Kidney epithelial cell (primary cell): ENCODE measurements at regions not wholly inside any gene's neighbourhood (a gene's known extent, or its start where the extent isn't known, plus 50 kb on each side); places are given as distances from the start of the nearest gene placed in this dataset.
"Not testable (repeated sequence)": the region's sequence is repeated elsewhere in the genome, so short reads cannot be mapped to it uniquely, and the experiment has no call there.

ENCODE experiments used
- DNase-seq: peaks from one replicate; pipeline ENCODE4 v3.0.0-alpha.2; 2010; ENCODE audit warnings: low read depth
- H3K27me3 ChIP-seq: 2 replicates; pipeline ENCODE4 v1.6.0; 2011; ENCODE audit warnings: low read length; ENCODE audit not compliant: control insufficient read depth, insufficient read depth
- H3K36me3 ChIP-seq: 2 replicates; pipeline ENCODE4 v1.5.1; 2011; ENCODE audit warnings: low read length; ENCODE audit not compliant: control insufficient read depth, insufficient read depth
- H3K4me3 ChIP-seq: 2 replicates; pipeline ENCODE4 v1.5.1; 2011; ENCODE audit warnings: low read depth, mild to moderate bottlenecking, control low read depth, low read length
- TF ChIP-seq, protein P1 (sequence below): IDR thresholded peaks from 2 replicates; pipeline ENCODE4 v1.5.1; 2011; ENCODE audit warnings: mild to moderate bottlenecking, moderate library complexity, low read length, control low read depth, inconsistent platforms; ENCODE audit not compliant: insufficient read depth, poor library complexity, severe bottlenecking

DNA sequence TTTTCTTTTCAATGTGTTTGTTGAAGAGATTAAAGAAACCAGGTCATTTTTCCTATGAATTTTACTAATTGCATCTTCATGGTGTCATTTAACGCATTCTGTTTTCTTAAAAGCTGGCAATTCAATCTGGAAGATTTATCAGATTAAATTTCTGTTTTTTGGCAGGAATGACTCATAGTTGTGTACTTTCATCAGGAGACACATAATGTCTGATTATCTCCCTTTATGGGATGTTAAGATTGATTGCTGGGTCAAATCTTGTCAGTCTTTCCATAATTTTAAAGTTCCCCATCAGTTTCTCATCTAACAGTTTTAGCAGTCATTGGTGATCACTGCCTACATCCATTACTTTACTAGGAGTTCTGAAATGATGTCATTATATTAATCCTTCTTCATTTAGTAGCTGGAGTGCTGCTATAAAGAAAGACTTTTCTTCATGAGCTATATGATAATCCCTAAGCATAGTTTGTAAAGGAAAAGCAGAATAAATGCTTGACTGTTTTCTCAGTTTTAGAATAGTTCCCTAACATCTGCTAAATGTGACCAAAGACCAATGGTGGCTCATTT lies 72.8 kb upstream of the MAP10 start:
- TF ChIP-seq, protein P1, sequence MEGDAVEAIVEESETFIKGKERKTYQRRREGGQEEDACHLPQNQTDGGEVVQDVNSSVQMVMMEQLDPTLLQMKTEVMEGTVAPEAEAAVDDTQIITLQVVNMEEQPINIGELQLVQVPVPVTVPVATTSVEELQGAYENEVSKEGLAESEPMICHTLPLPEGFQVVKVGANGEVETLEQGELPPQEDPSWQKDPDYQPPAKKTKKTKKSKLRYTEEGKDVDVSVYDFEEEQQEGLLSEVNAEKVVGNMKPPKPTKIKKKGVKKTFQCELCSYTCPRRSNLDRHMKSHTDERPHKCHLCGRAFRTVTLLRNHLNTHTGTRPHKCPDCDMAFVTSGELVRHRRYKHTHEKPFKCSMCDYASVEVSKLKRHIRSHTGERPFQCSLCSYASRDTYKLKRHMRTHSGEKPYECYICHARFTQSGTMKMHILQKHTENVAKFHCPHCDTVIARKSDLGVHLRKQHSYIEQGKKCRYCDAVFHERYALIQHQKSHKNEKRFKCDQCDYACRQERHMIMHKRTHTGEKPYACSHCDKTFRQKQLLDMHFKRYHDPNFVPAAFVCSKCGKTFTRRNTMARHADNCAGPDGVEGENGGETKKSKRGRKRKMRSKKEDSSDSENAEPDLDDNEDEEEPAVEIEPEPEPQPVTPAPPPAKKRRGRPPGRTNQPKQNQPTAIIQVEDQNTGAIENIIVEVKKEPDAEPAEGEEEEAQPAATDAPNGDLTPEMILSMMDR: no peak
- DNase-seq: no peak
- H3K27me3 ChIP-seq: no peaks in the 10 kb centered on the region

DNA sequence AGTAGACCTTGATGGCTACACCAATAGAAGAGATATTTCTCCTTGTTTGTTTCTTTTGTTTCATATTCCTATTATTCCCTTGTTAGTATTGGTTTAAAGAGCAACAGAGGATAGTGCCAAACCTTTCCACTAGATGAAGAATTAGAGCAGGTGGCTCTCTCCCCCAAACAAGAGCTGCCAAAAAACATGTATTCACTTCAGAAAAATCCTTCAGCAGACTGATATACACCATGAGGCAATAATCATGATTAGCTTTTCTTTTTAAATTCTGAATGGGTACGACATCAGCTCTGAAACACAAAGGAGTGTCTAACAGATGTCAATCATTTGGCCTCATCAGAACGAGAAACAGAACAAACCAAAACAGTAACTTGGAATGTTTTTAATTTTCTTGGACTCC lies 67.3 kb upstream of the MAP10 start:
- H3K36me3 ChIP-seq: no peaks in the 10 kb centered on the region
- DNase-seq: no peak

More for the DNA sequence above, 72.8 kb upstream of the MAP10 start:
- Histone ChIP-seq H3K36me3 (no peaks in the 10 kb centered on the region), H3K4me3 (no peak overlapping the region)

DNA sequence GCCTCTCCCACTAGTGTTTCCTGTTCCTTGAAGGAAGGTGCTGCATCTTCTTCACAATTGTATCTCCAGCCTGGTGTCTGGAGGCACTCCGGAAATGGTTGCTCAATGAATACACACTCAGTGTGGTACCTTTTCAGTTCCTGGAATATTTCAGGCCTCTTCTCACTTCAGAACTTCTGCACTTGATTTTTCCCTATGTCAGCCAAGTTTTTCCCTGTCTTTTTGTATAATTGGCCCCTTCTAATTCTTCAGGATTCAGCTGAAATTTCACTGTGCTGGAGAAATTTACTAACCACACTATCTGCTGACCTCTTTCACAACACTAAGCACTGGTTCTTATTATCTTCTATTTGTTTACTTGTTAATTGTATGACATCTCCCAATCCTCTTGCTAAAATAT lies 61.2 kb upstream of the MAP10 start:
- H3K36me3 ChIP-seq: no peaks in the 10 kb centered on the region
- DNase-seq: no peak
- no peak overlapping the region for H3K4me3 ChIP-seq
- no peaks in the 10 kb centered on the region for H3K27me3 ChIP-seq
- TF ChIP-seq, protein P1: no peak

More for the DNA sequence above, 67.3 kb upstream of the MAP10 start:
- Histone ChIP-seq H3K4me3 (no peak overlapping the region), H3K27me3 (no peaks in the 10 kb centered on the region)
- TF ChIP-seq, protein P1: no peak

DNA sequence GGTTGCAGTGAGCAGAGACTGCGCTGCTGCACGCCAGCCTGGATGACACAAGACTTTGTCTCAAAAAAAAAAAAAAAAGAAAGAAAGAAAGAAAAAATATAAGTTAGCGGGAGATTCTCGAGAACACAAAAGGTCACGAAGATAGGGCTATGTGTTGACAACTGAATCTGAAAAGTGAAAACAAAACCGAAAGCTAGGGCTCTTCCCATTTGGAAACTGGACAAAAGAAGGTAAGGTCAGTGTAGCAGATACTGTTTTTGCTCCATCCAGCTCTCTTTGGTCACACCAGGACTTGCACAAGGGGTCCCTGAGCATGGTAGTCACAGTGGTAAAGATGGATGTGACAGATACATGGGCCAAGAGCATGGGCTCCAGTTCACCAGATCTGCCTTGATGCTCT lies 60.4 kb upstream of the MAP10 start:
- DNase-seq: no peak
- H3K27me3 ChIP-seq: no peaks in the 10 kb centered on the region
- no peaks in the 10 kb centered on the region for H3K36me3 ChIP-seq
- H3K4me3 ChIP-seq: no peak overlapping the region
- TF ChIP-seq, protein P1: no peak

DNA sequence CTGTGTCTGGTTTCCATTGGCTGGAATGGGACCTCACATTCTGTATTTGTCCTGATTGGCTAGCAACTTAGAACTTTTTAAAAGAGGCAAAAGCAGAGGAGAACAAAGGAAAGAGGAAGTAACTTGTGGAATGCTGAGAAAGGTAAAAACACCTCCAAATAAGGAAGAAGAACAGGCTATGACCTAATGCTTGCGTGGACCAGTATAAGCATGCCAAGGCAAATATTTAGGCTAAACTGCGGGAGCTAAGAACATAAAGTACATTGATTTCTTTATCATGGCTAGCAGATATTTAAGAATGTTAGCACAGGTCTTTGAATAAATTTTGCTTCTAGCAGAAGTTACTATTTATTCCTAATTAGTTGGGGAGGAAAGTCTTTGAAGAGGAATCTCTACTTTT lies 59.5 kb upstream of the MAP10 start:
- not testable (repeated sequence) for DNase-seq, H3K36me3 ChIP-seq, H3K27me3 ChIP-seq, H3K4me3 ChIP-seq

DNA sequence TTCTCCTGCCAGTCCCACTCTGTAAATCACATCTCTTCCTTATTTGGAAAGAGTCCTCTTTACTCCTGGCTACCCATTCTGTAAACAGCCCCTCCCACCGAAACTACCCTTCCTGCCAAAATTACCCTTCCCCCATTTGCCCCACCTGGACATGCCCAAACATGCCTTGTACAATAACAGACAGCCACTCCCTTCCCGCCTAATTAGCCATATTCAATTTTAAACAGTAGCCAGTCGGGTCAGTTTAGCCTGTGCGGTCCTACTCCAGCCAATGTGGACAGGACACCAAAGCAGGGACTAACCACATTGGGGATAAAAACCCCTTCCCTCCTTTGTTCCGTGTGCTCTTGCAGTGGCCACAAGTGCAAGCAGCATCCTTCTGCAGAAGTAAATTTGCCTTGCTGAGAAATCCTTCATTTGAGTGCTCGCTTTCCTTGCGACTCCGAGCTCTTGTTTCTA lies 56.3 kb upstream of the MAP10 start:
- DNase-seq: no peak
- Histone ChIP-seq H3K27me3 (no peaks in the 10 kb centered on the region), H3K36me3 (no peaks in the 10 kb centered on the region), H3K4me3 (no peak overlapping the region)
- TF ChIP-seq, protein P1: no peak
